ENCODE measurements at regions not wholly inside any gene's neighbourhood (a gene's known extent, or its start where the extent isn't known, plus 50 kb on each side); places are given as distances from the start of the nearest gene placed in this dataset.

DNA sequence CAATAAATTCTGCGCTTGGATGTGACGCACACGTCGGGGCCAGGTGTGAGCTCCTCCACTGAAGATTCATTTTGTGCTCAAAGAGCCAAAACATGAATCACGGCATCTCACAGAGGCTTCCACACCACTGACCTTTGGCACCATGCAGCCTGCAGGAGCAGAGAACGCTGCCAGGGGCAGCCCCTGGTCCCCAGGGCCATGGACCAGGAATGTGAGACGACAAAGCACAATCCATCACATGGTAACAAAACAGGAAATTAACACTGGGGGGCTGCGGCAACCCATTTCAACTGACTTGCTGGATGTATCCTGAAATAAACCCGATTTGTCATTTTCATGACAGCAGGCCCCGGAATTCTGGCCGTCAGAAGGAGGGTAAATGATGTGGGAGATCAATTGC is 167.5 kb upstream of the IGF1R start:
- no peak for TF ChIP-seq CTCF (conservative IDR thresholded peaks at IDR 0.05; ENCODE audit: low read length)
- no peak for TF ChIP-seq EZH2phosphoT487 (IDR thresholded peaks at IDR 0.05; ENCODE audit: borderline replicate concordance)

All from Loucy (cell line).